NCI-H774 (cell line): ENCODE measurements at regions not wholly inside any gene's neighbourhood (a gene's known extent, or its start where the extent isn't known, plus 50 kb on each side); places are given as distances from the start of the nearest gene placed in this dataset.
"Not testable (repeated sequence)": the region's sequence is repeated elsewhere in the genome, so short reads cannot be mapped to it uniquely, and the experiment has no call there.

Experiments
- DNase-seq: peaks from one replicate; lab custom pipeline; 2025; lab: John Stamatoyannopoulos, UW

GRCh38 chr5:35561396-35561795 is 56.3 kb upstream of the SPEF2 start:
- DNase-seq: no peak

GRCh38 chr5:35557748-35558147 is 59.9 kb upstream of the SPEF2 start:
- DNase-seq: no peak

- no peak for DNase-seq
Observed at GRCh38 chr5:35557199-35557598, 60.5 kb upstream of the SPEF2 start.

GRCh38 chr5:35554016-35554415 is 63.6 kb upstream of the SPEF2 start:
- no peak for DNase-seq

- no peak for DNase-seq
Observed at GRCh38 chr5:35545190-35545589, 72.5 kb upstream of the SPEF2 start.

GRCh38 chr5:35543408-35543807 is 74.3 kb upstream of the SPEF2 start:
- no peak for DNase-seq

- DNase-seq: no peak
Observed at GRCh38 chr5:35540002-35540401, 77.7 kb upstream of the SPEF2 start.

GRCh38 chr5:35538198-35538931 is 79.3 kb upstream of the SPEF2 start:
- DNase-seq: no peak

GRCh38 chr5:35533156-35533555 is 84.5 kb upstream of the SPEF2 start:
- DNase-seq: no peak

GRCh38 chr5:35531553-35531952 is 86.1 kb upstream of the SPEF2 start:
- not testable (repeated sequence) for DNase-seq

- DNase-seq: no peak
Observed at GRCh38 chr5:35518104-35518503, 99.6 kb upstream of the SPEF2 start.

GRCh38 chr5:35516271-35516670 is 101.4 kb upstream of the SPEF2 start:
- DNase-seq: no peak

GRCh38 chr5:35513612-35514011 is 104.1 kb upstream of the SPEF2 start:
- no peak for DNase-seq

GRCh38 chr5:35502206-35502605 is 115.5 kb upstream of the SPEF2 start:
- no peak for DNase-seq

- no peak for DNase-seq
Observed at GRCh38 chr5:35488791-35489190, 128.9 kb upstream of the SPEF2 start.

GRCh38 chr5:35488055-35488454 is 129.6 kb upstream of the SPEF2 start:
- no peak for DNase-seq

- no peak for DNase-seq
Observed at GRCh38 chr5:35487233-35488025, 130.2 kb upstream of the SPEF2 start.

GRCh38 chr5:35485487-35485886 is 132.2 kb upstream of the SPEF2 start:
- no peak for DNase-seq

GRCh38 chr5:35484241-35484640 is 133.4 kb upstream of the SPEF2 start:
- DNase-seq: no peak

- DNase-seq: no peak
Observed at GRCh38 chr5:35483780-35484179, 133.9 kb upstream of the SPEF2 start.

- DNase-seq: no peak
Observed at GRCh38 chr5:35483191-35483590, 134.5 kb upstream of the SPEF2 start.

GRCh38 chr5:35482167-35482755 is 135.4 kb upstream of the SPEF2 start:
- no peak for DNase-seq
